ENCODE measurements at regions not wholly inside any gene's neighbourhood (a gene's known extent, or its start where the extent isn't known, plus 50 kb on each side); places are given as distances from the start of the nearest gene placed in this dataset.

GRCh38 chr1:191306916-191307315, 829.3 kb upstream of the BRINP3 start:
- TF ChIP-seq CTCF (IDR thresholded peaks at IDR 0.05; ENCODE audit: poor library complexity) (no peak), EZH2 (IDR thresholded peaks at IDR 0.05; ENCODE audit: borderline replicate concordance) (no peak), EZH2phosphoT487 (IDR thresholded peaks at IDR 0.05; ENCODE audit: low read depth, severe bottlenecking, unreplicated experiment) (no peak)
